Tibial artery (tissue), 4 donors: ENCODE measurements at regions not wholly inside any gene's neighbourhood (a gene's known extent, or its start where the extent isn't known, plus 50 kb on each side); places are given as distances from the start of the nearest gene placed in this dataset.

Source experiments
- DNase-seq, 2 donors: peaks; one replicate each; pipeline ENCODE4 v3.0.0-alpha.2; 2019
- H3K27ac ChIP-seq, 2 donors: fragments of 200-600 bp; sonication (generic) in 1 of 2; 1 replicate in 1 of 2; 2 replicates in 1 of 2; pipeline ENCODE4 v1.5.1; 2018 to 2019; ENCODE audit warnings: mild to moderate bottlenecking in 1 of 2
- H3K27me3 ChIP-seq, 2 donors: fragments of 200-600 bp; sonication (generic) in 1 of 2; one replicate each; pipeline versions ENCODE4 v1.5.1 to v1.6.0; 2016 to 2019
- H3K36me3 ChIP-seq, 3 donors: fragments of 200-600 bp; sonication (generic) in 2 of 3; one replicate each; pipeline ENCODE4 v1.5.1; 2016 to 2019; ENCODE audit warnings: mild to moderate bottlenecking in 2 of 3
- H3K4me1 ChIP-seq, 4 donors: fragments of 200-600 bp; sonication (generic) in 2 of 4; 1 replicate in 3 of 4; 2 replicates in 1 of 4; pipeline ENCODE4 v1.5.1; 2016 to 2019
- H3K4me3 ChIP-seq, 2 donors: fragments of 200-600 bp; sonication (generic) in 1 of 2; 1 replicate in 1 of 2; 2 replicates in 1 of 2; pipeline ENCODE4 v1.5.1; 2018 to 2019; ENCODE audit warnings: mild to moderate bottlenecking in 2 of 2
- H3K9me3 ChIP-seq, 3 donors: fragments of 200-600 bp; sonication (generic) in 1 of 3; one replicate each; pipeline ENCODE4 v1.5.1; 2016 to 2019
- CTCF ChIP-seq, 2 experiments: fragments of 200-600 bp in 1 of 2; fragments of 450-650 bp in 1 of 2; IDR thresholded peaks; one replicate each; pipeline ENCODE4 v1.5.1; 2017 to 2019; ENCODE audit warnings: antibody characterized with exemption in 2 of 2, mild to moderate bottlenecking in 1 of 2, moderate library complexity in 1 of 2
- intact Hi-C: fragments of 100-400 bp; cut with DNase I; formaldehyde crosslinking; loops from one replicate; pipeline ENCODE4 v1.15.0; 2023; ENCODE audit warnings: low total_unique reads

DNA sequence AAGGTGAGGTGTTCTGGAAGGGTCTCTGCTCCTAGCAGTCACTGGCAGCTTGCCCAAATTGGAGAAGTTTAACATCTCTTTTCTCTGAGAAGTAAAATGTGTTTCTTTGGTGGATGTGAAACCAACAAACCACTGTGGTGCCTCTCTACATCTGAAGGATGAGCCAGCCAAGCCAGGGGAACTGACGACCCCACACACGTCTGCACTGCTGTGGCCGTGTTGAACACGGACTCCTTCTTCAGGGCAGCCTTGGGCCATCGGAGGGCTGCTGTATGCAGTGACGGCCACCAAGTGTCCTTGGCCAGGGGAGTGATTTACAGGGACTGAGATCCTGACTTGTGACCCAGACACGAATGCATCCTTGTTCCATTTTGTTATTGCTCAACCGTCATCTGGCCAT, 207.8 kb downstream of the ACKR3 start:
- no peak overlapping the region for H3K4me3 ChIP-seq
- H3K27ac ChIP-seq = peak overlapping the region; percentile 57 to 68
- H3K4me1 ChIP-seq = peaks cover 0 to 26% (median 14%) of the 10 kb centered on the region in 4 donors
- no peak for TF ChIP-seq CTCF (IDR thresholded peaks at IDR 0.05)
- no peak for DNase-seq
- no peaks in the 10 kb centered on the region for H3K9me3 ChIP-seq
- no peaks in the 10 kb centered on the region for H3K27me3 ChIP-seq
- intact Hi-C loops = no loop called here
- H3K36me3 ChIP-seq = no peaks in the 10 kb centered on the region

GRCh38 chr2:236781933-236782816, 212.6 kb downstream of the ACKR3 start:
- H3K36me3 ChIP-seq = no peaks in the 10 kb centered on the region
- H3K4me3 ChIP-seq = no peak overlapping the region
- no peak for DNase-seq
- H3K4me1 ChIP-seq = peaks cover 0 to 25% (median 7%) of the 10 kb centered on the region in 4 donors
- H3K27ac ChIP-seq = no peak overlapping the region
- TF ChIP-seq CTCF (IDR thresholded peaks at IDR 0.05) = no peak
- no peaks in the 10 kb centered on the region for H3K9me3 ChIP-seq
- no peaks in the 10 kb centered on the region for H3K27me3 ChIP-seq
- intact Hi-C loops = no loop called here

DNA sequence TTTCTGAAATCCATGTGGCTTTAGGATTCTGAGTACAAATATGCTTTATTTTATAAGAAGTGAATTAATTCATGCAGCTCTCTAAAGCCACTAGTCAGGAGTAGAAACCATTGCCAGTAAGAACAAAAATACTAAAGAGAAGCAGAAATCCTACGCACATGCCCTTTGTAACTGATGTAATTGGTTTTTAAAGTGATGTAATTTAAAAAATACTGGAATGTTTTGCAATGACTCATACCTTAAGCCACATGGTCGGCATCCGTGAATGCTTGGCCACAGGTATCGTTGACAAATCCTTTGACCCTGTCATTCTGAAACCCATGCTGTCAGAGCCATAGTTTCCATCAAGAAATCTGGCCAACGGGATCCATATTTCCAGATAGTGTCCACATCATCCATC, 213.3 kb downstream of the ACKR3 start:
- no peak for DNase-seq
- no peak for TF ChIP-seq CTCF (IDR thresholded peaks at IDR 0.05)
- no peaks in the 10 kb centered on the region for H3K36me3 ChIP-seq
- H3K27ac ChIP-seq = no peak overlapping the region
- intact Hi-C loops = no loop called here
- no peak overlapping the region for H3K4me3 ChIP-seq
- H3K4me1 ChIP-seq = peaks cover 0 to 17% (median 6%) of the 10 kb centered on the region in 4 donors
- H3K27me3 ChIP-seq = no peaks in the 10 kb centered on the region
- H3K9me3 ChIP-seq = no peaks in the 10 kb centered on the region

DNA sequence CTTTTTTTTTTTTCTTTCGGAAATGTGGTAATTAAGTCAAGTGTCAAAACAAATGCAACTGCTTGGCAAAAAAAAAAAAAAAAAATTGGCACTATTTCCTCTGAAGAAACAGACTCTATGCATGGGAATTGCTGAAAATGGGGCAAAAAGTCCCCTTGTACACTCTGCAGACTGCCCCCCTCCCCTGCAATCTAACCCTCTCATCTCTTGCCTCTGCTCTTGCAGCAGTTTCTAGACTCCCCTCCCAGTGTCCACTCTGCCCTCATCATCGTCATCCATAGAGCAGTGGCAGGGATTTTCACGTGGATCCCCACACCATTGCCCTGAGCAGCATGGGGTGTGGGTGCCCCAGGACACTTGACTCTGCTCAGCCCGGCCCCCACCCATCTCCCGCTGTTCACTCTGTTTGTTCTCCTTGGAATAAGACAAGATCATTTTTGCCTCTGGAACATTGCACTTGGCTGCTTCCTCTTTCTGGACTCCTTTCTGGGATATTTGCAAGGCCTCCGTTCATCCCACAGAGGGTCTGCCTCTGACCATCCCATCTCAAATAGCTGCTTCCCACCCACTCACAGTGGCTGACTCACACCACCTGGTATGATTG, 213.9 kb downstream of the ACKR3 start:
- no peaks in the 10 kb centered on the region for H3K36me3 ChIP-seq
- peaks cover 0 to 16% (median 6%) of the 10 kb centered on the region in 4 donors for H3K4me1 ChIP-seq
- H3K4me3 ChIP-seq = no peak overlapping the region
- H3K27me3 ChIP-seq = no peaks in the 10 kb centered on the region
- intact Hi-C loops = no loop called here
- H3K27ac ChIP-seq = no peak overlapping the region
- no peaks in the 10 kb centered on the region for H3K9me3 ChIP-seq
- no peak for DNase-seq
- TF ChIP-seq CTCF (IDR thresholded peaks at IDR 0.05) = no peak

DNA sequence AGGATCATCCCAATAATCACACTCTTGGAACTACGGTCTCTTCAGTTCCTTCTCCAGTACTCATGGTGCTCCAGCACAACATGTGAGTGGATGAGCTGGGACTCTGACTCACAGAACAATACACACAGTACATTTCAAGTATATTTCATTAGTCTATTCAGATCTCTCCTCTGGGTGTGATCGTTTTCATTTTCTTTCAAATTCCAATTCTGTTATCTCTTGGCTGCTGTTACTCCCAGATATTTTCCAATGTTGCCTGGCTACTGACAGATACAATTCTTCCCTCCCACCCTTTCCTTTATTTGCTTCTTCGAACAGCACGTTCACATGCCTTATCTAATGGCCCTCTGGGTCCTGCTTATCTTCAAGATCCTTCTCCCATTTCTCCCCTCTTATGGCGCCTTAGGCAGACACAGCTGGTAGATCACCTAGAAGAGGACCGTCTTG, 216.0 kb downstream of the ACKR3 start:
- H3K4me1 ChIP-seq = peaks cover 0 to 16% (median 6%) of the 10 kb centered on the region in 4 donors
- peak in 1 of 2 donors; percentile 52 for DNase-seq
- intact Hi-C loops = no loop called here
- no peak for TF ChIP-seq CTCF (IDR thresholded peaks at IDR 0.05)
- peak overlapping the region; percentile 58 to 67 for H3K27ac ChIP-seq
- H3K27me3 ChIP-seq = no peaks in the 10 kb centered on the region
- no peak overlapping the region for H3K4me3 ChIP-seq
- no peaks in the 10 kb centered on the region for H3K36me3 ChIP-seq
- H3K9me3 ChIP-seq = no peaks in the 10 kb centered on the region
